ENCODE measurements at regions not wholly inside any gene's neighbourhood (a gene's known extent, or its start where the extent isn't known, plus 50 kb on each side); places are given as distances from the start of the nearest gene placed in this dataset.

- TF ChIP-seq TGIF2 (CRISPR knock-in tag; IDR thresholded peaks at IDR 0.05): no peak
- no peak for TF ChIP-seq BDP1 (IDR thresholded peaks at IDR 0.05; ENCODE audit: insufficient read depth, insufficient read length)
- TF ChIP-seq MEF2A (IDR thresholded peaks at IDR 0.05; ENCODE audit: control insufficient read depth, low read depth, low read length): no peak
- no peak for TF ChIP-seq SMARCB1 (IDR thresholded peaks at IDR 0.05; ENCODE audit: insufficient read length, low read depth)
- TF ChIP-seq, protein P1, sequence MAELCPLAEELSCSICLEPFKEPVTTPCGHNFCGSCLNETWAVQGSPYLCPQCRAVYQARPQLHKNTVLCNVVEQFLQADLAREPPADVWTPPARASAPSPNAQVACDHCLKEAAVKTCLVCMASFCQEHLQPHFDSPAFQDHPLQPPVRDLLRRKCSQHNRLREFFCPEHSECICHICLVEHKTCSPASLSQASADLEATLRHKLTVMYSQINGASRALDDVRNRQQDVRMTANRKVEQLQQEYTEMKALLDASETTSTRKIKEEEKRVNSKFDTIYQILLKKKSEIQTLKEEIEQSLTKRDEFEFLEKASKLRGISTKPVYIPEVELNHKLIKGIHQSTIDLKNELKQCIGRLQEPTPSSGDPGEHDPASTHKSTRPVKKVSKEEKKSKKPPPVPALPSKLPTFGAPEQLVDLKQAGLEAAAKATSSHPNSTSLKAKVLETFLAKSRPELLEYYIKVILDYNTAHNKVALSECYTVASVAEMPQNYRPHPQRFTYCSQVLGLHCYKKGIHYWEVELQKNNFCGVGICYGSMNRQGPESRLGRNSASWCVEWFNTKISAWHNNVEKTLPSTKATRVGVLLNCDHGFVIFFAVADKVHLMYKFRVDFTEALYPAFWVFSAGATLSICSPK (IDR thresholded peaks at IDR 0.05; ENCODE audit: borderline replicate concordance): no peak
- no peak for TF ChIP-seq PTTG1 (tag; IDR thresholded peaks at IDR 0.05; ENCODE audit: low read depth)
- TF ChIP-seq, protein P2, sequence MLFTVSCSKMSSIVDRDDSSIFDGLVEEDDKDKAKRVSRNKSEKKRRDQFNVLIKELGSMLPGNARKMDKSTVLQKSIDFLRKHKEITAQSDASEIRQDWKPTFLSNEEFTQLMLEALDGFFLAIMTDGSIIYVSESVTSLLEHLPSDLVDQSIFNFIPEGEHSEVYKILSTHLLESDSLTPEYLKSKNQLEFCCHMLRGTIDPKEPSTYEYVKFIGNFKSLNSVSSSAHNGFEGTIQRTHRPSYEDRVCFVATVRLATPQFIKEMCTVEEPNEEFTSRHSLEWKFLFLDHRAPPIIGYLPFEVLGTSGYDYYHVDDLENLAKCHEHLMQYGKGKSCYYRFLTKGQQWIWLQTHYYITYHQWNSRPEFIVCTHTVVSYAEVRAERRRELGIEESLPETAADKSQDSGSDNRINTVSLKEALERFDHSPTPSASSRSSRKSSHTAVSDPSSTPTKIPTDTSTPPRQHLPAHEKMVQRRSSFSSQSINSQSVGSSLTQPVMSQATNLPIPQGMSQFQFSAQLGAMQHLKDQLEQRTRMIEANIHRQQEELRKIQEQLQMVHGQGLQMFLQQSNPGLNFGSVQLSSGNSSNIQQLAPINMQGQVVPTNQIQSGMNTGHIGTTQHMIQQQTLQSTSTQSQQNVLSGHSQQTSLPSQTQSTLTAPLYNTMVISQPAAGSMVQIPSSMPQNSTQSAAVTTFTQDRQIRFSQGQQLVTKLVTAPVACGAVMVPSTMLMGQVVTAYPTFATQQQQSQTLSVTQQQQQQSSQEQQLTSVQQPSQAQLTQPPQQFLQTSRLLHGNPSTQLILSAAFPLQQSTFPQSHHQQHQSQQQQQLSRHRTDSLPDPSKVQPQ (CRISPR knock-in tag; IDR thresholded peaks at IDR 0.05; ENCODE audit: borderline replicate concordance): no peak
- no peak for TF ChIP-seq MGA (IDR thresholded peaks at IDR 0.05)
- TF ChIP-seq RBM22 (IDR thresholded peaks at IDR 0.05; ENCODE audit: low read depth, low read length, poor library complexity, severe bottlenecking): no peak
- no peak for TF ChIP-seq SNRNP70 (optimal IDR thresholded peaks at IDR 0.05; ENCODE audit: low read depth, low read length)
- peak; percentile 95 for TF ChIP-seq LEF1 (IDR thresholded peaks at IDR 0.05)
- 0 out of 2 replicates have a peak, but pooled peaks have one; percentile 37 for TF ChIP-seq MTA3 (IDR thresholded peaks at IDR 0.05; ENCODE audit: borderline replicate concordance)
- TF ChIP-seq EWSR1 (IDR thresholded peaks at IDR 0.05; ENCODE audit: borderline replicate concordance, low read depth, partially characterized antibody): no peak
Measured at GRCh38 chr15:91478717-91479191, 374.8 kb upstream of the SLCO3A1 start (continued).
